ENCODE measurements at regions not wholly inside any gene's neighbourhood (a gene's known extent, or its start where the extent isn't known, plus 50 kb on each side); places are given as distances from the start of the nearest gene placed in this dataset.

DNA sequence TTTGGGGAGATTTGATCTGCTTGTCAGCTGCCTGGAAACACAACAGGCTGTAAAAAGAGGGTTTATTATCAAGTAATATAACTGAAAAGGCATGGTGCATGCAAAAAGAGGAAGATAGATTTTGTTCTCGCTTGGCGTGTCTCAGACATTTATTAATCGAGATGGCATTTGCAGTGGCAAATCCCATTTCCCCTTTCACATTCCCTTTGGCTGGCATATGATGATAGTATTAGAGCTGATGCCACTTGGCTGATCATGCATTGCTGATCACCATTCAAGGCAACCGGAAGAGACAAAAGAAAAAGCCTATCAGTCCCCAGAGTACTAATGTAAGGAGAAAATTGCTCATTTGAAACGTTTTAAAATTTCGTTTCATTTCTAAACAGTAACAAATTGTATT is 101.8 kb downstream of the ZIC3 start:
- TF ChIP-seq ZNF77 (CRISPR knock-in tag; IDR thresholded peaks at IDR 0.05) (no peak), YY1 (IDR thresholded peaks at IDR 0.05; ENCODE audit: borderline replicate concordance in 1 of 3, control insufficient read depth in 1 of 3, extremely low read depth in 1 of 3, insufficient read depth in 3 of 3, insufficient read length in 1 of 3, insufficient replicate concordance in 2 of 3, low read depth in 1 of 3, low read length in 2 of 3) (no peak), ZNF79 (CRISPR knock-in tag; IDR thresholded peaks at IDR 0.05; ENCODE audit: low read depth) (no peak), DNMT1 (IDR thresholded peaks at IDR 0.05) (no peak), MEIS2 (IDR thresholded peaks at IDR 0.05; ENCODE audit: partially characterized antibody) (no peak), MECOM (CRISPR knock-in tag; IDR thresholded peaks at IDR 0.05) (no peak), ATF7 (IDR thresholded peaks at IDR 0.05) (no peak), SMAD4 (CRISPR knock-in tag; conservative IDR thresholded peaks at IDR 0.05) (no peak), ARNT (IDR thresholded peaks at IDR 0.05) (no peak), RCOR1 (IDR thresholded peaks at IDR 0.05; ENCODE audit: borderline replicate concordance in 1 of 2, low read depth in 2 of 2, low read length in 2 of 2) (no peak), L3MBTL2 (IDR thresholded peaks at IDR 0.05) (no peak)
- TF ChIP-seq, protein P1, sequence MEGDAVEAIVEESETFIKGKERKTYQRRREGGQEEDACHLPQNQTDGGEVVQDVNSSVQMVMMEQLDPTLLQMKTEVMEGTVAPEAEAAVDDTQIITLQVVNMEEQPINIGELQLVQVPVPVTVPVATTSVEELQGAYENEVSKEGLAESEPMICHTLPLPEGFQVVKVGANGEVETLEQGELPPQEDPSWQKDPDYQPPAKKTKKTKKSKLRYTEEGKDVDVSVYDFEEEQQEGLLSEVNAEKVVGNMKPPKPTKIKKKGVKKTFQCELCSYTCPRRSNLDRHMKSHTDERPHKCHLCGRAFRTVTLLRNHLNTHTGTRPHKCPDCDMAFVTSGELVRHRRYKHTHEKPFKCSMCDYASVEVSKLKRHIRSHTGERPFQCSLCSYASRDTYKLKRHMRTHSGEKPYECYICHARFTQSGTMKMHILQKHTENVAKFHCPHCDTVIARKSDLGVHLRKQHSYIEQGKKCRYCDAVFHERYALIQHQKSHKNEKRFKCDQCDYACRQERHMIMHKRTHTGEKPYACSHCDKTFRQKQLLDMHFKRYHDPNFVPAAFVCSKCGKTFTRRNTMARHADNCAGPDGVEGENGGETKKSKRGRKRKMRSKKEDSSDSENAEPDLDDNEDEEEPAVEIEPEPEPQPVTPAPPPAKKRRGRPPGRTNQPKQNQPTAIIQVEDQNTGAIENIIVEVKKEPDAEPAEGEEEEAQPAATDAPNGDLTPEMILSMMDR (IDR thresholded peaks at IDR 0.05 in 2 of 3, conservative IDR thresholded peaks at IDR 0.05 in 1 of 3; ENCODE audit: insufficient read depth in 2 of 3, low read depth in 1 of 3, low read length in 3 of 3): no peak

Measured in K562 (cell line).